VCaP (cell line): ENCODE measurements at regions not wholly inside any gene's neighbourhood (a gene's known extent, or its start where the extent isn't known, plus 50 kb on each side); places are given as distances from the start of the nearest gene placed in this dataset.
"Not testable (repeated sequence)": the region's sequence is repeated elsewhere in the genome, so short reads cannot be mapped to it uniquely, and the experiment has no call there.

ENCODE experiments used
- H3K27ac ChIP-seq: fragments of 450-650 bp; 2 replicates; pipeline ENCODE4 v1.5.1; 2017
- TF ChIP-seq, protein P1 (sequence below): fragments of 450-650 bp; conservative IDR thresholded peaks from 2 replicates; pipeline ENCODE4 v1.5.1; 2017; ENCODE audit warnings: mild to moderate bottlenecking, moderate library complexity

DNA sequence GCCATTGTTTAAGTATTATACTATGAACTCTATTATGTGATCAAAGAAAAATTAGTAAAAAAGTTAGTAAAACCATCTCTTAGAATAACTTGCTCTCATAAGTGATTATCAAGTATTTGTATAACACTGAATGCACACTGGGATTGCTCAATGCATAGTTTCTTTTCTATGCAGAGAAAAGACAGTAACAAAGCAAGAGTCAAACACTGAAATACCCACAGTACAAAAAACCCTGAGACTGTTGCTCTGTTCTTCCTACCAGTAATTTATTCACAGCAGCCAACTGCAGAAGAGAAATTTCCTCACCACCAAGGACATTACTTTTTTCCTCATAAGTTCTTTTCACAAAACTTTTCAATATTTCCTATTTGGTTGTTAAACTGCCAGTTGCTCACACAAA lies 634.4 kb downstream of the DTWD2 start:
- no peak overlapping the region for H3K27ac ChIP-seq
- TF ChIP-seq, protein P1, sequence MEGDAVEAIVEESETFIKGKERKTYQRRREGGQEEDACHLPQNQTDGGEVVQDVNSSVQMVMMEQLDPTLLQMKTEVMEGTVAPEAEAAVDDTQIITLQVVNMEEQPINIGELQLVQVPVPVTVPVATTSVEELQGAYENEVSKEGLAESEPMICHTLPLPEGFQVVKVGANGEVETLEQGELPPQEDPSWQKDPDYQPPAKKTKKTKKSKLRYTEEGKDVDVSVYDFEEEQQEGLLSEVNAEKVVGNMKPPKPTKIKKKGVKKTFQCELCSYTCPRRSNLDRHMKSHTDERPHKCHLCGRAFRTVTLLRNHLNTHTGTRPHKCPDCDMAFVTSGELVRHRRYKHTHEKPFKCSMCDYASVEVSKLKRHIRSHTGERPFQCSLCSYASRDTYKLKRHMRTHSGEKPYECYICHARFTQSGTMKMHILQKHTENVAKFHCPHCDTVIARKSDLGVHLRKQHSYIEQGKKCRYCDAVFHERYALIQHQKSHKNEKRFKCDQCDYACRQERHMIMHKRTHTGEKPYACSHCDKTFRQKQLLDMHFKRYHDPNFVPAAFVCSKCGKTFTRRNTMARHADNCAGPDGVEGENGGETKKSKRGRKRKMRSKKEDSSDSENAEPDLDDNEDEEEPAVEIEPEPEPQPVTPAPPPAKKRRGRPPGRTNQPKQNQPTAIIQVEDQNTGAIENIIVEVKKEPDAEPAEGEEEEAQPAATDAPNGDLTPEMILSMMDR = no peak

GRCh38 chr5:118336468-118336867 lies 651.9 kb downstream of the DTWD2 start:
- H3K27ac ChIP-seq = no peak overlapping the region
- TF ChIP-seq, protein P1 = no peak

- TF ChIP-seq, protein P1 = no peak
These were observed 661.0 kb downstream of the DTWD2 start for GRCh38 chr5:118327389-118327788.

GRCh38 chr5:118326481-118327045 lies 661.8 kb downstream of the DTWD2 start:
- TF ChIP-seq, protein P1 = no peak
- peak overlapping the region; percentile 13; the same call in 1 of the 2 replicates for H3K27ac ChIP-seq

More at GRCh38 chr5:118327389-118327788, 661.0 kb downstream of the DTWD2 start:
- peak overlapping the region; percentile 13; the same call in 1 of the 2 replicates for H3K27ac ChIP-seq

DNA sequence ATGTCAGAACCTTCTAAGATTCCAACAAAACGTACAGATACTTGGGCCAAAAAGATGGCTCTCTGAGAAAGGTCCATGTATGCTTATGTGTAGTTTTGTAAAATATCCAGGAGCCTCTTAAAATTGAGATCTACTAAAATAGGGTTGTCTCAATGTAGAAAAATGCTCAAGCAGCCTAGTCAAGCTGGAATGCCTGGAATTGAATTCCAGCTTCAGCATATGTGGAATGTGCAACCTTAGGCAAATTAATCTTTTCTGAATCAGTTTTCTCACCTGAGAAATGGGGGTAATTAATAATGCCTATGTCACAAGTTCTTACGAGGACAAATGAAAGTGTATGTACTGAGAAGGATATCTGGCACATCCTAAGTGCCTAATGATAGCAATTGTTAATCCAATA lies 662.4 kb downstream of the DTWD2 start:
- TF ChIP-seq, protein P1 = no peak
- peak overlapping the region; percentile 13; the same call in 1 of the 2 replicates for H3K27ac ChIP-seq

- H3K27ac ChIP-seq = not testable (repeated sequence)
These were observed 664.6 kb downstream of the DTWD2 start for GRCh38 chr5:118323723-118324122.

DNA sequence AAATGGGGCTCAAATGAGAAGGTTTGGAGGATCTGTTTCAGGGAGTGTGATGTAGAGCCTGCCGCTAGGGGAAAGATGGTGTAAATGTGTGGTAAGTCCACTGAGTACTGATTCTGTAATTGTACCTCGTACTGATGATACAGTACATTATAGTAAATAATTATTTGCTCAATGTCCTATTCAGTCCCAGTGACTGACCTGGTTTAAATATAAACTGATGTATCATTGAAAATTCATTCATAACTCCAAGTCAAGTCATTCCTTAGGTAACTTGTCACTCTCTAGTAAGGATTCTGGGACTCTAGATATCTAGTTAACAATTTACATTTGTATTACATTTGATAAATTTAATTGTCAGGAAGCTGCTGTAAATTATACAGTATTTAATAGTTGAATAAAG lies 667.3 kb downstream of the DTWD2 start:
- TF ChIP-seq, protein P1 = no peak
- H3K27ac ChIP-seq = no peak overlapping the region

GRCh38 chr5:118320121-118320520 lies 668.2 kb downstream of the DTWD2 start:
- no peak overlapping the region for H3K27ac ChIP-seq
- TF ChIP-seq, protein P1 = no peak
